ENCODE measurements at regions not wholly inside any gene's neighbourhood (a gene's known extent, or its start where the extent isn't known, plus 50 kb on each side); places are given as distances from the start of the nearest gene placed in this dataset.

GRCh38 chr10:21427804-21428481 lies 97.5 kb downstream of the SKIDA1 start (continued):
- no peak for TF ChIP-seq E2F6 (IDR thresholded peaks at IDR 0.05)
